Sigmoid colon (tissue), 4 donors: ENCODE measurements at regions not wholly inside any gene's neighbourhood (a gene's known extent, or its start where the extent isn't known, plus 50 kb on each side); places are given as distances from the start of the nearest gene placed in this dataset.

Source experiments
- EP300 ChIP-seq, 4 donors: sonication (generic); formaldehyde crosslinking; IDR thresholded peaks; one replicate each; pipeline ENCODE4 v1.6.1; 2017; ENCODE audit warnings: antibody characterized with exemption in 4 of 4
- POLR2A ChIP-seq, 2 donors: fragments of 450-650 bp; IDR thresholded peaks; one replicate each; pipeline ENCODE4 v1.6.1; 2016; ENCODE audit warnings: antibody characterized with exemption in 2 of 2, mild to moderate bottlenecking in 2 of 2, moderate library complexity in 2 of 2
- TF ChIP-seq, protein P1 (sequence below), 4 experiments: fragments of 450-650 bp in 3 of 4; fragments of 200-600 bp in 1 of 4; IDR thresholded peaks; one replicate each; pipeline ENCODE4 v1.5.1; 2016 to 2019; ENCODE audit warnings: antibody characterized with exemption in 4 of 4, mild to moderate bottlenecking in 3 of 4, moderate library complexity in 2 of 4

DNA sequence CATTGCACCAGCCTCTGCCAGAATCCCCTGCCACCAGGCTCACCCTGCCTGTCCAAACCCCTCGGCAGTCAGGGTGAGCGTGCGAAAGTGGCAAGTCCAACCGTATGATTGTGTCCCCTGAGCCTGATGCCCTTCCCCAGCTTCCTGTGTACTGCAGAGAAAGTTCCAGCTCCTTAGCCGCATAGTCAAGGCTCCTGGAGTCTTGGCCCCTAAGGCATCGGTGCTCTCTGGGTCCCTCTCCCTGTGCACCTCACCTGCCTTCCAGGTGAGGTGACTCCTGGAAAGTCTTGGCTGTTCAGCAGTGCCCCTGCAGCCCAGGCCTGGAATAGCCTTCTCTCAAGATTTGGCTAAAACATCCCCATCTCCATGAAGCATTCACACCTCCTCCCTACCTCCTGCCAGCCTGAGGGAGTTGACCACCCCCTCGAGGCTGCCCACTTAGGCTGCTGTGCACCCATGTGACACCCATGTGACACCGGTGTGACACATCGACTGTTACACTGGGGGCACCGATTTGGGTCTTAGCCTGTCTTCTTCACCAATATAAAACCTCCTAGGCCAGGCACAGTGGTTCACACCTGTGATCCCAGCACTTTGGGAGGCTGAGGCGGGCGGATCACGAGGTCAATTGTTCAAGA is 56.1 kb upstream of the ELN start:
- TF ChIP-seq, protein P1, sequence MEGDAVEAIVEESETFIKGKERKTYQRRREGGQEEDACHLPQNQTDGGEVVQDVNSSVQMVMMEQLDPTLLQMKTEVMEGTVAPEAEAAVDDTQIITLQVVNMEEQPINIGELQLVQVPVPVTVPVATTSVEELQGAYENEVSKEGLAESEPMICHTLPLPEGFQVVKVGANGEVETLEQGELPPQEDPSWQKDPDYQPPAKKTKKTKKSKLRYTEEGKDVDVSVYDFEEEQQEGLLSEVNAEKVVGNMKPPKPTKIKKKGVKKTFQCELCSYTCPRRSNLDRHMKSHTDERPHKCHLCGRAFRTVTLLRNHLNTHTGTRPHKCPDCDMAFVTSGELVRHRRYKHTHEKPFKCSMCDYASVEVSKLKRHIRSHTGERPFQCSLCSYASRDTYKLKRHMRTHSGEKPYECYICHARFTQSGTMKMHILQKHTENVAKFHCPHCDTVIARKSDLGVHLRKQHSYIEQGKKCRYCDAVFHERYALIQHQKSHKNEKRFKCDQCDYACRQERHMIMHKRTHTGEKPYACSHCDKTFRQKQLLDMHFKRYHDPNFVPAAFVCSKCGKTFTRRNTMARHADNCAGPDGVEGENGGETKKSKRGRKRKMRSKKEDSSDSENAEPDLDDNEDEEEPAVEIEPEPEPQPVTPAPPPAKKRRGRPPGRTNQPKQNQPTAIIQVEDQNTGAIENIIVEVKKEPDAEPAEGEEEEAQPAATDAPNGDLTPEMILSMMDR (IDR thresholded peaks at IDR 0.05): no peak
- TF ChIP-seq POLR2A (IDR thresholded peaks at IDR 0.05) (no peak), EP300 (IDR thresholded peaks at IDR 0.05) (no peak)
